Right ventricle myocardium inferior (tissue), 1 donor: ENCODE measurements at regions not wholly inside any gene's neighbourhood (a gene's known extent, or its start where the extent isn't known, plus 50 kb on each side); places are given as distances from the start of the nearest gene placed in this dataset.
"Not testable (repeated sequence)": the region's sequence is repeated elsewhere in the genome, so short reads cannot be mapped to it uniquely, and the experiment has no call there.

Experiments
- ATAC-seq: fragments of 200-7000 bp; cut with Tn5 transposase; one replicate; pipeline ENCODE4 v1.9.1; 2020; ENCODE audit warnings: mild to moderate bottlenecking, moderate library complexity
- DNase-seq: peaks from one replicate; pipeline ENCODE4 v3.0.0; 2021; ENCODE audit errors: missing footprints
- intact Hi-C: fragments of 100-400 bp; cut with DNase I; formaldehyde crosslinking; loops from one replicate; pipeline ENCODE4 v1.11.0; 2022
- donor health status: DM: no; HTN: yes; CAD: no; lungs with severe emphysema.

DNA sequence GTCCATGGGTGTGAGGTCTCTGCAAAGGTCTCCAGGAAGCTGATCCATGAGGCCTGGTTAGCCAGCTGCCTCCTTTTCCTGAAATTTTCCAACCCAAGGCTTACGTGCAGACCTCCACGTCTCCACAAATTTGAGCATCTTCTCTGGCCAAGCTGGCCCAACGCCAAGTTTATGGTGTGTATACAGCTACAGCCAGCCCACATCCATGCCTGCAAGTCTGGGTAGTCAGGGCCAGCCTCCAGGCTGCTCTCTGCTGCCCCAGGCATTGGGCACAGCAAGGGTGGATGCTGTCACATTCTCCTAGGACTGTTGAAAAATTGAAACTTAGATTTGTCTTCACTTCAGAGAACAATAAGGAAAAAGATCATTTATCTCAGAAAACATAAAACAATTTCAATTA is 525.5 kb upstream of the CHAC2 start:
- ATAC-seq = no peak
- intact Hi-C loops = no loop called here
- DNase-seq = no peak

DNA sequence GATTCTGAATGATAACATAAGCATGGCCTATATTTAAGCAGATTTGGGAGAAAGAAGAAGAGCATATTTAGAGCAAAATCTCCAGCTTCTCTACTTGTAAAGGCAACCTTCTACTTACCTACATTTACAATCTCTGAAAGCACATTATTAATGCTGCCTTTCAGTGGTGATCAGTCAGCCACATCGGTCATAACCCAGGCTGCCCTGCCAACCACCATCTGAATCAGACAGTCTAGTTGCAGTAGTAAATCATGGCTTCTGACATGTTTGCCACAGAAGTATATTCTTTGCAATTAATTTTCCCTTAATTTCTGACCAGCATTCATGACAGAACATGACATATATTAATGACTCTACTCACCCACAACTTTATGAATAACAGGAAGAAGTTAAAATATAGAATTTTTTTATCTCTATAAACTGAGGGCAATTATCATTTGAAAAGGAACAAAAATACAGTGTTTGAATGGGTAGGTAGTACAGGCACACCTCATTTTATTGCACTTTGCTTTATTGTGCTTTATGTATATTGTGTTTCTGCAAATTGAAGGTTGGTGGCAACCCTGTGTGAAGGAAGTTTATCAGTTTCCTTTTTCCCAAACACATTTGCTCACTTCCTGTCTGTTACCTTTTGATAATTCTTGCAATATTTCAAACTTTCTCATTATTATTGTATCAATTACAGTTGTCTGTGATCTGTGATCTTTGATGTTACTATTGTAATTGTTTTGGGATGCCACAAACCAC is 531.6 kb upstream of the CHAC2 start:
- intact Hi-C loops = no loop called here
- DNase-seq (no peak), ATAC-seq (no peak)

DNA sequence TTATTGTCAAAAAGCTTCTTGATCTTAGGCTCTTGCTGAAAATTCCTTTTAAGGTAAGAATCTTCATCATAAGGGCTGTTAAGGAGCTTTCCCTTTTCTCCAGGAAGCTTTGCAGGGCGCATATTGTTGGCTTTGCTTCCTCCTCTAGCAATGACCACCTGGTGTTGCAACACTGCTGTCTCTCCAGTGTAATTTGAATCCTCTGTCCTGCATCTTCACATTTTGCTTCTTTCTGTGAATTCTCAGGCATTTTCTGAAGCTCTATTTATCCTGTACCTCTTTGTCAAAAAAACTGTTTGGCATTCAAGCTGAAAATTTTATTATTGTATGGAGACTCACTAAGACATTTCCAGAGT is 533.1 kb upstream of the CHAC2 start:
- ATAC-seq = no peak
- intact Hi-C loops = no loop called here
- DNase-seq = no peak

DNA sequence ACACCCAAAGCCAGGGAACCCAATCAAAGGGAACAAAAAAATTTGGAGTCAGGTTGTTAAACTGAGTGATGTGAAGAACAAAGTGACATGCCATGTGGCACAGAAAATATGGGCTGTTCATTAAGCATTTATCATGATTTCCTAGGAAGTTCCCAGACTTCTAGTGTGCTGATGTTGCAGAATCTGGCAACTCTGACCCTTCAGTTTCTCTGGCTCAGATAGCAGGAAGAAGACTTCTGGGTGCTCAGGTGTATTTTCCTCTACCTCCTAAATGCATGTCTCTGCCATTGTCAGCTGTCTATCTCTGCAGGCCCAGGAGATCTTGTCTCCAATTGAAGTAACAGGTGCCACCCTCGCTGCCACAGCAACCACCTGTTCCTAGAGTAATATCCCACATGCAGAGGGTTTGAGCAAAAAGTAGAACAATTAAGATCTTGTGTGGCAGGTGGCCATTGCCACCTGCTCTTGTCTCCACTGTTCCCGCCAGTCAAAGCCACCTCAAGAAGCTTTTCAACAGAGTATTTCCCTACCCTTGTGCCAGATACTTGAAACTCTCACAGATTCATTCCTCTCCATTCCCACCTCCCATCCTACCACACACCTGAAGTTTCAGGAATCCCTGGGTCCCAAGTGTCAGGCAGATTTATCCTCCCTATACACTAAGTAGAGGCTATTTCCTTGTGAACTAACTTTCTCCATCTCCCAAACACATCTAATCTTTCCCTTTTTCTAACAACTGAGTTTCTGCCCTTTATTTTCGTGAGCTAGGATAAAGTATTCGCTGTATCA is 533.7 kb upstream of the CHAC2 start:
- DNase-seq (no peak), ATAC-seq (no peak)
- intact Hi-C loops = no loop called here

DNA sequence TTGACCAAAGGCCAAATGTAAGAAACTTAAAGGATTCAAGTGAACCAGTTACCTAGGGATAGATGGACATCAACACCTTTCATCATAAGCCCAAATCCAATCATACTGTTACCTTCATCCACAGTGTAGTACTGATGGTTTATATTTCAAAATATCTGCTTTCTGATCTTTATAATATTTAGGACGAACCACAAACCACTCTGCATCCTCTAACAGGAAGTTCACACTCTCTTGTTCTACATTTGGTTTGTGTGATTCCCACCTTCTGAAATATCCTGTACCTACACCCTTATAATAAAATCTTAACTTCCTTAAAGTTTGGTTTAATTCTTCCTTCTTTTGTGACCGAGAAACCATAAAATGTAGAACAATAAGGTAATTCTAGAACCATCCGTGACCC is 535.7 kb upstream of the CHAC2 start:
- intact Hi-C loops = no loop called here
- no peak for DNase-seq
- ATAC-seq = no peak

DNA sequence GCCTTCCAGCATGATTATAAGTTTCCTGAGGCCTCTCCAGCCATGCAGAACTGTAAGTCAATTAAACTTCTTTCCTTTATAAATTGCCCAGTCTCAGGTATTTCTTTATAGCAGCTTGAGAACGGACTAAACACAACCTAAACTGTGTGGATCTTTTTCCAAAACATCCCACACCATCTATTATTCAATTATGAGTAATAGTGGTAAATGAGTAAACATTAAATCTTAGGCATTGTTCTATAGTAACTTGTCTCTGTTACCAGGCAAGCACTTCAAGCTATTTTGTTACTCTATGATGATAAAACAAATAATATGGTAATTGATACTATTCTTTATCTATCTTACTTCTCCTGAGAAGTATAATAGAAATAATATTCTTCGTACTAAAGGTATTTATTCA is 536.9 kb upstream of the CHAC2 start:
- intact Hi-C loops = no loop called here
- ATAC-seq (no peak), DNase-seq (no peak)

DNA sequence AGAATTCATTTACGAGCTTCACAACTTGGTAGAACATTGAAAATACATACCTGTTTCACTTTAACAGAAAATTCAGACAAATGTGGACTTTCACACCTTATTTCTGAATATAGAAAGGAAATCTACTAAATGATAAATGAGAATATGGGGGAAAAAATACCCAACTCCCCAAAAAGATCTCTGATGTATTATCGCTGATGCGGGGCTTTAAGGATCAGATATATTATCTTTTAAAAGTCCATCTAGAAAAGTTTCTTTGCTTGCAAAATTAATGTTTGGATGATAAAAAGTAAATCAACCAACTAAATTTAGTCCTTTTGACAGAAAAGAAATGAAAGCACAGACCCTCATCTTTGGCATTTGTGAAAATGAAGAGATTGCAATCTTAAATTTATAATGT is 540.1 kb upstream of the CHAC2 start:
- ATAC-seq (no peak), DNase-seq (no peak)
- intact Hi-C loops = no loop called here

DNA sequence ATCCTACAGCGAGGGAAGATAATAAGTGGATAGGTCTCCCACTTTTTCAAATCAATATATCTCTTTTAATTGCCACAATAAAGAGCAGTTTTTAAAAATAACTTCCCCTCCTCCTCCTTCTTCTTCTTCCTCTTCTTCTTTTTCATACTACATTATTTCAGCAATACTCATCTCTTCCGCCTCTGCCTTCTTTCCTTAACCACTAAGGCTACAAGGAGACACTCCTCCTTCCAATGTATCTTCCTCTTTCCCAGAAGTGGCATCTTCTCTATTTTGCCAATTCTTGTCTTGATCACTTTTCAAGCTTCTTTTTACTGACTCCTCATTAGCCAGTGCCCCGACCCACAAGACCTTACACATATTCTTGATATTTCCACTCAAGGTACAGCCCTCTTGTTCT is 546.6 kb upstream of the CHAC2 start:
- intact Hi-C loops = no loop called here
- DNase-seq = no peak
- ATAC-seq = no peak

DNA sequence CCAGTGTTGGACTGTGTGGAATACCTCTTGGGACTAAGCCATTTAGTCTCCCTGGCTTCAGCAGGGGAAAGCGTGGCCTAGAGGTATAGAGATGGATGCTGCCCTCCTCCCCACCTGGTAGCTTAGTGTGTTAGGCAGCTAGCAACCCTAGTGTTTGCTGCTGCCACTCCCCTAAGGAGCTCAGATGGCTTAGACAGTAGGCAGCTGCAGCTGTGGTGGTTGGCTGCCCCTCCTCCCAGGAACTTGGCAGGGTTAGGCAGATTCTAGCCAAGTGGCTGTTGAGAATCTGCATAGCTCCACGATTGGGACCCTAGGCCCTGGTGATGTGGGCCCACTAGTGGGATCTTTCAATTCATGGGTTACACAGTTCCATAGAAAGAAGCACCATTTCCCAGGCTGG is 550.4 kb upstream of the CHAC2 start:
- DNase-seq (no peak), ATAC-seq (no peak)
- intact Hi-C loops = no loop called here

DNA sequence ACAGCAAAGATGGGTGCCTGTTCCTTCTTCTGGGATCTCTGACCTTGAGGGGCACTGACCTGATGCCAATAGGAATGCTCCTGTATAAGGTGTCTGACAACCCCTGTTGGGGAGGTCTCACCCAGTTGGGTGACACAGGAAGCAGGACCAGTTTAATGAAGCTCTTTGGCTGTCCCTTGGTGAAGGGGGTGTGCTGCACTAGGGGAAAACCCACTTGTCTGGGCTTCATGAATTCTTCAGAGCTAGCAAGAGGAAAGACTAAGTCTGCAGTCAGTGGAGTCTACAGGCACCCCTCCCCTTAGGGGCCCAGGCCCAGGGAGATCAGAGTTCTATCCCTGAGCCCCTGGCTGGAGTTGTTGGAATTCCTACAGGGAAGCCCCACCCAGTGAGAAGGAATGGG is 550.8 kb upstream of the CHAC2 start:
- DNase-seq (no peak), ATAC-seq (no peak)
- intact Hi-C loops = no loop called here

DNA sequence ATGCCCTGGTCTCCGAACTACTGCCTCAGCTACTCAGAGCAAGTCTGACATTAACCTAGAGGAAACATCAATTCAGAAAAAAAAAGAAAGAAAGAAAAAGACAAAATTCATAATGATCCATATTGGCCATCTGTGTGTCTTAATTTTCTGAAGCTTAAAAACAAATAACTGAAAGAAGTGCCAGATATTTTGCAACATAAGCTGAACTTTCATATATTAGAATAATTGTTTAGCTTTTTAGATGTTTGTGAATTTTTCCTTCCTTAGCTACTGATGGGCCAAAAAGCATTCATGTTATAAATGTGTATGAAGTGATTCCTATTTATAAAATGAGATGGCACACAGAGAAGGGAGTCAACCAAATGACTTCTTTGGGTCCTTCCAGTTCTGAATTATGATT is 555.0 kb upstream of the CHAC2 start:
- ATAC-seq = no peak
- intact Hi-C loops = no loop called here
- no peak for DNase-seq

DNA sequence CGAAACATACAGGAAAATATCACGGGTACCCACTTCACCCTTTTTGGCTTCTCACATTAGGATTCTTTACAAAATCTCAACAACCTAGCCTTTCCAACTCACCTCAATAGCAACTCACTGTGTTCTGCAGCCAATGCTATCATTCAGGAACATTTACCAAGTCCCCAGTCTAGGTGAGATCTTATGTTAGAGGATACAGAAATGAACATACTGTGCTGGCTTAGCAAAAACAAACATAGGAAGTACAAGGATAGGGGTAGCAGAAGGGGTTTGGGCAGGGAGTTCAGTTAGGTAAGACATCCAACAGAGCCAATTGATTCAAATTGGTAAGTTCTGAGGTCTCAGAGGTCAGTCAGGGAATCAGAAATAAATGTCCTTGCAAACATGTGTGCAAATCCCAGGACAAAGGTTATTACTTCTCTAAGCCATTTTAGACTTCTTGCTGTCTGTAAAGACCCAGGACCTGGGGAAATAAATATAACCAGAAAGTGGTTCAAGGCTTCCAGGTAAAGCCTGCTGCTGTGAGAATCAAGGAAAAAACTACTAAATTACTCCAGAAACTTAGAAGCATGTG is 556.3 kb upstream of the CHAC2 start:
- ATAC-seq = no peak
- DNase-seq = no peak
- intact Hi-C loops = no loop called here

DNA sequence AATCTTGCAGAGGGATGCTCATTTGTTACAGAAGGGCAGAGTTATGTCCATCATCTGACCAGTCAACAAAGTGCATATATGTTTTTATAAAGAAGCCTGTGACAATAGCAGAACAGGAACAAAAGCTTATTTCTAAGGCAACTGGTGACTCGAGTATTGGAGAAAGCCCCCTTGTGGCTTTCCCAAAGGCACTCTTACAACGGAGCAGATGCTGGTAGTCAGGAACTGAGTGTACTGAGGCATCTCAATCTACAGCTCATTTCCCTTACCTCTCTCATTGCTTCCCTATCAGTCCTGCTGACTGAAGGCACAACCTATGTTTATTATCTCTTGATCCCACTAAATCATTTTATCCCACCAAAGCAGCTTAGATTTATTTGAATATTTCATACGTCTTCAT is 557.1 kb upstream of the CHAC2 start:
- ATAC-seq (no peak), DNase-seq (no peak)
- intact Hi-C loops = no loop called here

DNA sequence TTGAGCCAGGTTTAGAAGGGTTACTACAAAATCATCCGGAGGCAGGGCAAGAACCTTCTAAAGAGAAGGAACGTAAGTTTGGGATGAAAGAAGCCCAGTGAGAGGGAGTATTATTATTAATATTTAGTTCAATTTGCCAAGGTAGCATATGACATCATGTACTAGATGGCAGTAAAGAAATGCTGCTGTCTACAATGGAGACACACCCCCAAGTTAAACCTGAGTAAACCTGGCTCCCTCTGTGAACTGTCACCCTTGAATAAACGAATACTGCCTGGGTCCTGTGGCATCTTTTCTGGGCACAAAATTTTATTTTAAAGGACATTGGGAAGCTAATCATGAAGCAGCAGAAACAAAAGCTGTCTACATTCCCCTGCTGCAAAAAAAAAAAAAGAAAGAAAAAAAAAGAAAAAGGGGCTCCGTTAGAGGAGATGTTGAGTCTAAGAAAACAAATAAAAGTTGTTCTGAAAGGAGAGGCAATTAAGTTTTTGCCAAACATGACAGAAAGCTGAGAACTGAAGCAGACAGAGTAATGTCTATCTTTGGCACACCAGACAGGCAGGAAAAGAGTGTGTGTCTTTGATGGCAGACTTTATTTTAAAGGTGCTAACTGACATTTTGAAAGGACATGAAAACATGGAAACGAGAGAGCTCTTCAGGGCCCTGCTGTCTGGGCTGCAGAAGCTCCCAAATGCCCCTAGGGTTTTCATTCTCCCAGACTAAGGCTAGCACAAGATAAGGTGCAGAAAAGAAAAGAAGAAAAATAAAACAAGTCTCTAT is 557.7 kb upstream of the CHAC2 start:
- intact Hi-C loops = loop anchor here (5.0 kb wide), 1 partner anchor 172 kb away; no protein-coding TSS in a partner anchor
- DNase-seq = no peak
- ATAC-seq = no peak

DNA sequence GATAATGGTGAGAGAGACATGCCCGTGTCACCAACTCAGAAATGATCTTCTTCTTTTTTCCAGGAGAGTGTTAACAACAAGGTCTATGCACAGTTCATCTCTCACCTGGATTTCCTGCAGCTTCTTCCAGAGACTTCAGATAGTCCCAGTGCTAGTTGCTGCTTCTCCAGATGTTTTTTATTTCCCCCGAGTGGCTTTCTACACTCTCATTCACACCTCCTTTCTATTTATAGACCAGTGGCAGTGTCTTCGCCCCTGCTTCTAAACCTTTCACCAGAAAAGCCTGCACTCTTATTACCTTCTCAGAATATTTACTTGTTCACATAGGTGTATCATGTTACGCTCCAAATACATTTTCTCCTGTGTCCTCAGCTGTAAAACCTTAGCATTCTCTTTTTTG is 558.8 kb upstream of the CHAC2 start:
- peak; percentile 50 for ATAC-seq
- no peak for DNase-seq
- intact Hi-C loops = loop anchor here (5.0 kb wide), 1 partner anchor 173 kb away; no protein-coding TSS in a partner anchor

DNA sequence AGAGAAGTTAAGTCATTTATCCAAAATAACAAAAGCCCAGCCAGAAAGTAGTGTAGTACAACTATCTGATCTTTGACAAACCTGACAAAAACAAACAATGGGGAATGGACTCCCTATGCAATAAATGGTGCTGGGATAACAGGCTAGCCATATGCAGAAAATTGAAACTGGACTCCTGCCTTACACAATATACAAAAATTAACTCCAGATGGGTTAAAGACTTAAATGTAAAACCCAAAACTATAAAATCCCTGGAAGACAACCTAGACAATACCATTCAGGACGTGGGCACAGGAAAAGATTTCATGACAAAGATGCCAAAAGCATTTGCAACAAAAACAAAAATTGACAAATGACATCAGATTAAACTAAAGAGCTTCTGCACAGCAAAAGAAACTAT is 561.4 kb upstream of the CHAC2 start:
- not testable (repeated sequence) for ATAC-seq, DNase-seq
- intact Hi-C loops = loop anchor here (5.0 kb wide), 1 partner anchor 176 kb away; no protein-coding TSS in a partner anchor

DNA sequence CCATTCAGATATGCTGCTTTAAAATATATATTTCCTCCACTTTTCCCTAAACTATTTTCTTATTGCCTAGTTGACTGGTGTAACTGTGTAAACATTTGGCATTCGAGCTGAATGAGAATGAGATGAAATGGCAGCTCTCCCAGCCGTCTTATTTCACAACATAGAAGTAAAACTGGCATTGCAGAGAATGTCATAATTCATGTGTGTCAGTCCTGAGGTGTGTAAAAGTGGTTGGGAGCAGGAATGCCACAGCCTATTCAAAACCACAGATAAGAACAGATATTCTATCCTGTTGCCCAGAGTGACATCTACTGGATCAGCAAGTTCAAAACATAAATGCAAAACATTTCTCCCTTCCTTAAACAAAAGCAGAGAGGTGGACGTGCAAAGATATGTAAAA is 565.5 kb upstream of the CHAC2 start:
- intact Hi-C loops = loop anchor here (5.0 kb wide), 1 partner anchor 390 kb away; no protein-coding TSS in a partner anchor
- DNase-seq (no peak), ATAC-seq (peak; percentile 90)

DNA sequence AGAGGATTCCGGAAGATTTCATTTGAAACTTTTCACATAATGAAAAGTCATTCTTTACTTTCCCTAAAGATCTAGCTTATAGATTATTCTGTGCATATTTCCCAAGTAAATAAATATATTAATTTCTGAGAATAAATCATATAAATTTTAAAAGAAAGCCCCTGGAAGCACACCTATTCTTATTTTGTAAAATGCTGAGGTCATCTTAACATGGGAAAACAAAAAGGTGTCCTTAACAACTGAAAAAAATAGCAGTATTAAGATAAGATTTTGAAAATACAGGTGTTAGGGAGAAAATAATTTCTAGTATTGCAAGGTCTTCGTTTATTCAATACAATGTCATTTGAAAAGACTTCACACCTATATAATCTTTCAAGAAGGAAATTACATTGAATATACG is 567.5 kb upstream of the CHAC2 start:
- intact Hi-C loops = loop anchor here (5.0 kb wide), 1 partner anchor 388 kb away; no protein-coding TSS in a partner anchor
- ATAC-seq (no peak), DNase-seq (no peak)

DNA sequence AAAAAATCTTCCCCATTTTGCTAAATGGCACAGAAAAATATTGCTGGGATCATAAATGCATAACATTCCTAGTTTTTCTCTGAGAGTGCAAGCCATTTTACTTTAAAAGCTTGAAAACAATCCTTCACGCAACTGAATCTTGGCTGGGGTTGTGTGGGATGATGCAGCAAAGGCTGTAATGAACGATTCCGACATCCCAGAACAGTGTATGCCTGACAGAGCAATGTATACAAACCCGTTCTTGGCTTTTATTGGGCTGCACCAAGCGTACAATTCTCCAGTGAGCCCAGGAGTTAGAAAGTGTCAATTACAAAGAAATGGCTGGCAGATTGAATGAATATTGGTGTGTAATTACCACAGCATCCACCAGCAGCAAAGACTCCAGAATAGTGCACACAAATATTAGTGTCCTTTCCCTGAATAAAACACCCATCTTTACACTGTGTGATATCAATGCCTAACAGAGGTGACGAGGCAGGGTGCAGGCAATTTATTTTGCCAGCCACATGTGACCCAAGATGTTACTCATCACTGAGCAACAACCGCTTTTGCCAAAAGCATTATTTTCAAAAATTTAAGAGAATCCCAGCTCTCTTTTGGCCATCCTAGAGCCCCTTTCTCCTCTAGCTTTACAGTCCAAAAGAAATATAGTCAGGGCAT is 578.6 kb upstream of the CHAC2 start:
- intact Hi-C loops = no loop called here
- DNase-seq (no peak), ATAC-seq (no peak)
